Loucy (cell line): ENCODE measurements at regions not wholly inside any gene's neighbourhood (a gene's known extent, or its start where the extent isn't known, plus 50 kb on each side); places are given as distances from the start of the nearest gene placed in this dataset.

Source experiments
- EZH2phosphoT487 ChIP-seq: fragments of 200-600 bp; IDR thresholded peaks from 2 replicates; pipeline ENCODE4 v1.6.1; 2018; ENCODE audit warnings: antibody characterized with exemption, mild to moderate bottlenecking, moderate library complexity, borderline replicate concordance
- TF ChIP-seq, protein P1 (sequence below): fragments of 200-600 bp; sonication (generic); conservative IDR thresholded peaks from 2 replicates; pipeline ENCODE4 v1.5.1; 2014; ENCODE audit warnings: mild to moderate bottlenecking, antibody characterized with exemption, low read length

DNA sequence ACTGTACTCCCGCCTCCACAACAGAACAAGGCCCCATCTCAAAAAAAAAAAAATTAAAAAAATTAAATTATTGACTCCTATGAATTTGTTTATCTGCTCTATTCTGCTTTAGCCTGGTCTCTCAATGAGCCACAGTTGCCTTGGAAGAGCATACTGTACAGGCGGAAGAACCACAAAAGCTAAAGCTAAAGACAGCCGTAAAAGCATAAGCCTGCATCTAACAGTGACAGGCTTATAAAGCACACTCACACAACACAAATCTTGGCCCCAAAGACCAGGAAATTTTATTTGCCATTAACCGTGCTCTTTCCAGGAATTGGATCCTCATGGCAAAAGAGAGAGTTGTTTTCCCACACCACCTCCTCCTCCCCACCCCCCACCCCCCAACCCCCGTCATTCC is 53.5 kb upstream of the KLF3 start:
- TF ChIP-seq, protein P1, sequence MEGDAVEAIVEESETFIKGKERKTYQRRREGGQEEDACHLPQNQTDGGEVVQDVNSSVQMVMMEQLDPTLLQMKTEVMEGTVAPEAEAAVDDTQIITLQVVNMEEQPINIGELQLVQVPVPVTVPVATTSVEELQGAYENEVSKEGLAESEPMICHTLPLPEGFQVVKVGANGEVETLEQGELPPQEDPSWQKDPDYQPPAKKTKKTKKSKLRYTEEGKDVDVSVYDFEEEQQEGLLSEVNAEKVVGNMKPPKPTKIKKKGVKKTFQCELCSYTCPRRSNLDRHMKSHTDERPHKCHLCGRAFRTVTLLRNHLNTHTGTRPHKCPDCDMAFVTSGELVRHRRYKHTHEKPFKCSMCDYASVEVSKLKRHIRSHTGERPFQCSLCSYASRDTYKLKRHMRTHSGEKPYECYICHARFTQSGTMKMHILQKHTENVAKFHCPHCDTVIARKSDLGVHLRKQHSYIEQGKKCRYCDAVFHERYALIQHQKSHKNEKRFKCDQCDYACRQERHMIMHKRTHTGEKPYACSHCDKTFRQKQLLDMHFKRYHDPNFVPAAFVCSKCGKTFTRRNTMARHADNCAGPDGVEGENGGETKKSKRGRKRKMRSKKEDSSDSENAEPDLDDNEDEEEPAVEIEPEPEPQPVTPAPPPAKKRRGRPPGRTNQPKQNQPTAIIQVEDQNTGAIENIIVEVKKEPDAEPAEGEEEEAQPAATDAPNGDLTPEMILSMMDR: no peak
- no peak for TF ChIP-seq EZH2phosphoT487
